ENCODE measurements at regions not wholly inside any gene's neighbourhood (a gene's known extent, or its start where the extent isn't known, plus 50 kb on each side); places are given as distances from the start of the nearest gene placed in this dataset.

GRCh38 chr2:198359308-198359707, 554.9 kb downstream of the PLCL1 start:
- Histone ChIP-seq H3K27ac (no peak overlapping the region), H3F3A (ENCODE audit: insufficient read depth) (no peaks in the 10 kb centered on the region), H3K9me2 (ENCODE audit: insufficient read depth) (no peaks in the 10 kb centered on the region), H3K27me3 (replicated peaks; ENCODE audit: insufficient read depth) (no peaks in the 10 kb centered on the region), H2AFZ (no peak overlapping the region), H3K4me3 (no peak overlapping the region), H3K79me2 (ENCODE audit: insufficient read depth) (no peaks in the 10 kb centered on the region), H4K20me1 (ENCODE audit: insufficient read depth) (no peaks in the 10 kb centered on the region), H3K4me1 (ENCODE audit: insufficient read depth) (peaks cover under 1% of the 10 kb centered on the region; the same call in 1 of the 2 replicates), H3K4me2 (ENCODE audit: unreplicated experiment) (no peak overlapping the region), H3K9me3 (ENCODE audit: low read depth) (no peaks in the 10 kb centered on the region), H3K36me3 (ENCODE audit: low read depth) (no peaks in the 10 kb centered on the region), H3K9ac (no peak overlapping the region)
- 39 to 48% methylated on average over 5 of the region's 5 CpGs for WGBS, 2 experiments (ENCODE audit: low coverage in 1 of 2, low lambda C conversion rate in 2 of 2, missing lambda C conversion rate in 2 of 2)
- no peak for DNase-seq
- in situ Hi-C loops (cut with MboI) = no loop called here
- no peak for TF ChIP-seq EZH2phosphoT487 (IDR thresholded peaks at IDR 0.05; ENCODE audit: insufficient read depth, low read depth)
- no peak for TF ChIP-seq EZH2 (IDR thresholded peaks at IDR 0.05; ENCODE audit: insufficient read depth, poor library complexity, severe bottlenecking)

DNA sequence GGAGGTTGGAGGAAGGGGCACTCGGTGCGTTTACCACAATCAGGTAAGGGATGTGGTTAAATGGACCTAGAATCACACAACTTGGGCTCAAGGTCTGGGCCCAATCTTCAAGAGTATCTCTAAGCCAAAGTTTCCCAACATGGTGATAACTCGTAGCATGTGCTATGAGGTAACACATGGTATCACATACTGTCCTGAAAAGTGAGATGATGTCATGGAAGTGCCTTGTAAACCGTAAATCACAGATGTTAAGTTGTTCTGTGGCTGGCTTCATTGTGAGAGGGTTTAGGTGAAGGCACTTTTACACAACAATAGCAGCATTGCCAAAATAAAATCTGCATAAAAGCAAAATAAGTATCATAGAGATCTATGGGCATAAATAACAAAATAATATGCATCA, 551.8 kb downstream of the PLCL1 start:
- Histone ChIP-seq H3K79me2 (ENCODE audit: insufficient read depth) (no peaks in the 10 kb centered on the region), H3K9me3 (ENCODE audit: low read depth) (no peaks in the 10 kb centered on the region), H3F3A (ENCODE audit: insufficient read depth) (no peaks in the 10 kb centered on the region), H3K4me3 (no peak overlapping the region), H2AFZ (no peak overlapping the region), H3K27me3 (replicated peaks; ENCODE audit: insufficient read depth) (no peaks in the 10 kb centered on the region), H3K36me3 (ENCODE audit: low read depth) (no peaks in the 10 kb centered on the region), H4K20me1 (ENCODE audit: insufficient read depth) (no peaks in the 10 kb centered on the region), H3K9ac (no peak overlapping the region), H3K4me1 (ENCODE audit: insufficient read depth) (peaks cover 4% of the 10 kb centered on the region; the same call in 1 of the 2 replicates), H3K4me2 (ENCODE audit: unreplicated experiment) (no peak overlapping the region), H3K9me2 (ENCODE audit: insufficient read depth) (no peaks in the 10 kb centered on the region), H3K27ac (no peak overlapping the region)
- DNase-seq = no peak
- WGBS, 2 experiments (ENCODE audit: low coverage in 1 of 2, low lambda C conversion rate in 2 of 2, missing lambda C conversion rate in 2 of 2) = 81 to 83% methylated on average over 4 of the region's 4 CpGs
- in situ Hi-C loops (cut with MboI) = no loop called here
- TF ChIP-seq EZH2phosphoT487 (IDR thresholded peaks at IDR 0.05; ENCODE audit: insufficient read depth, low read depth) (no peak), EZH2 (IDR thresholded peaks at IDR 0.05; ENCODE audit: insufficient read depth, poor library complexity, severe bottlenecking) (no peak)

GRCh38 chr2:198351647-198352046, 547.3 kb downstream of the PLCL1 start:
- H2AFZ ChIP-seq = no peak overlapping the region
- H3K27ac ChIP-seq = no peak overlapping the region
- TF ChIP-seq EZH2phosphoT487 (IDR thresholded peaks at IDR 0.05; ENCODE audit: insufficient read depth, low read depth) = no peak
- no peak for TF ChIP-seq EZH2 (IDR thresholded peaks at IDR 0.05; ENCODE audit: insufficient read depth, poor library complexity, severe bottlenecking)
- peaks cover 9% of the 10 kb centered on the region for H3F3A ChIP-seq (ENCODE audit: insufficient read depth)
- in situ Hi-C loops (cut with MboI) = no loop called here
- no peak overlapping the region for H3K4me2 ChIP-seq (ENCODE audit: unreplicated experiment)
- whole genome bisulfite sequencing, 2 experiments (ENCODE audit: low coverage in 1 of 2, low lambda C conversion rate in 2 of 2, missing lambda C conversion rate in 2 of 2) = 86 to 87% methylated on average over 4 of the region's 4 CpGs
- H3K4me3 ChIP-seq = no peak overlapping the region
- peaks cover 14% of the 10 kb centered on the region; the same call in 1 of the 2 replicates for H3K4me1 ChIP-seq (ENCODE audit: insufficient read depth)
- H3K79me2 ChIP-seq (ENCODE audit: insufficient read depth) = no peaks in the 10 kb centered on the region
- H3K36me3 ChIP-seq (ENCODE audit: low read depth) = no peaks in the 10 kb centered on the region
- no peak for DNase-seq
- H3K9me3 ChIP-seq (ENCODE audit: low read depth) = no peaks in the 10 kb centered on the region
- no peak overlapping the region for H3K9ac ChIP-seq
- no peaks in the 10 kb centered on the region for H4K20me1 ChIP-seq (ENCODE audit: insufficient read depth)
- H3K27me3 ChIP-seq (replicated peaks; ENCODE audit: insufficient read depth) = no peaks in the 10 kb centered on the region
- no peaks in the 10 kb centered on the region for H3K9me2 ChIP-seq (ENCODE audit: insufficient read depth)

DNA sequence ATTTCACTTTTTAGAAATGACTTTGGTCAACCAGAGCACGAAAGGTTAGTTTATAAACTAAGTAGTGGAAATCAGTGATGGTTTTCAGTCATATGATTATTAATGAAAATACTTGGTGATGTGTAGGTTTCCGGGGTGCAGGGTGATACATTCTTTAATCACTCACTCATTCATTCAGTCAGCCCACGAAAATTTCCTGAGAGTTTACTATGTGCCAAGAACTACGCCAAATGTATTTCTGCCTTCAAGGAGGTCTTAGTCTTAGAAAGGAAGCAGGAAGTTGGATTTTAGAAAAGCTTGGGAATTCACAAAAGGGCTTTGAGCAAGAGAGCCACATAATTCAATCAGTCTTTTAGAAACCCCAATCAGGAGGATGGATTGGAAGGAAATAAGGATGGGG, 543.6 kb downstream of the PLCL1 start:
- TF ChIP-seq EZH2 (IDR thresholded peaks at IDR 0.05; ENCODE audit: insufficient read depth, poor library complexity, severe bottlenecking) (no peak), EZH2phosphoT487 (IDR thresholded peaks at IDR 0.05; ENCODE audit: insufficient read depth, low read depth) (no peak)
- Histone ChIP-seq H3K36me3 (ENCODE audit: low read depth) (no peaks in the 10 kb centered on the region), H3K4me2 (ENCODE audit: unreplicated experiment) (peak overlapping the region; percentile 13), H4K20me1 (ENCODE audit: insufficient read depth) (no peaks in the 10 kb centered on the region), H3K27me3 (replicated peaks; ENCODE audit: insufficient read depth) (no peaks in the 10 kb centered on the region), H2AFZ (0 out of 2 replicates have a peak overlapping the region, but pooled peaks have one; percentile 34), H3K9ac (no peak overlapping the region), H3K27ac (no peak overlapping the region), H3K79me2 (ENCODE audit: insufficient read depth) (no peaks in the 10 kb centered on the region), H3K4me3 (no peak overlapping the region), H3F3A (ENCODE audit: insufficient read depth) (peaks cover 9% of the 10 kb centered on the region), H3K9me3 (ENCODE audit: low read depth) (no peaks in the 10 kb centered on the region), H3K9me2 (ENCODE audit: insufficient read depth) (no peaks in the 10 kb centered on the region), H3K4me1 (ENCODE audit: insufficient read depth) (peaks cover 10% of the 10 kb centered on the region; the same call in 1 of the 2 replicates)
- WGBS, 2 experiments (ENCODE audit: low coverage in 1 of 2, low lambda C conversion rate in 2 of 2, missing lambda C conversion rate in 2 of 2) = 53 to 55% methylated on average over 4 of the region's 4 CpGs
- peak; percentile 21 for DNase-seq
- in situ Hi-C loops (cut with MboI) = no loop called here

DNA sequence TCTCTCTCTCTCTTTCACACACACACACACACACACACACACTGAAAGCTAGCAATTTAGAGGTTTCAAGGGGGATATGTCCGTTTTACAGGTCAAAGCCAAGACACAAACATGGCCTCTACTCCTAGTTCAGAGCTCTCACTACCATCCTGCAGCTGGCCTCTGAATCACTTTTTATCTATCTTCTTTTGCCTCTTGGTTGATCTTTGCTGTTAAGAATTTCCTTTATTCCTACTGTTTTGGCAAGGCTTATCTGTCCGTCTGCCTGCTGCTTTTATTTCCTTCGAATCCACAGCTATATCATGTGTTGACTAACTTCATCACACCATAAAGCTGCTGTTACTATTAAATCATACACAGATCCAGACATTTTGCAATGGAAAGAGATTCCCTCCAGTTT, 543.0 kb downstream of the PLCL1 start:
- Histone ChIP-seq H3K27me3 (replicated peaks; ENCODE audit: insufficient read depth) (no peaks in the 10 kb centered on the region), H4K20me1 (ENCODE audit: insufficient read depth) (no peaks in the 10 kb centered on the region), H3K79me2 (ENCODE audit: insufficient read depth) (no peaks in the 10 kb centered on the region), H3K4me3 (no peak overlapping the region), H3K4me2 (ENCODE audit: unreplicated experiment) (peak overlapping the region; percentile 13), H3K4me1 (ENCODE audit: insufficient read depth) (peaks cover 10% of the 10 kb centered on the region; the same call in 1 of the 2 replicates), H3F3A (ENCODE audit: insufficient read depth) (peaks cover 9% of the 10 kb centered on the region), H3K27ac (no peak overlapping the region), H2AFZ (0 out of 2 replicates have a peak overlapping the region, but pooled peaks have one; percentile 34), H3K9ac (no peak overlapping the region), H3K9me2 (ENCODE audit: insufficient read depth) (no peaks in the 10 kb centered on the region), H3K36me3 (ENCODE audit: low read depth) (no peaks in the 10 kb centered on the region), H3K9me3 (ENCODE audit: low read depth) (no peaks in the 10 kb centered on the region)
- TF ChIP-seq EZH2phosphoT487 (IDR thresholded peaks at IDR 0.05; ENCODE audit: insufficient read depth, low read depth) (no peak), EZH2 (IDR thresholded peaks at IDR 0.05; ENCODE audit: insufficient read depth, poor library complexity, severe bottlenecking) (no peak)
- in situ Hi-C loops (cut with MboI) = no loop called here
- WGBS, 2 experiments (ENCODE audit: low coverage in 1 of 2, low lambda C conversion rate in 2 of 2, missing lambda C conversion rate in 2 of 2) = 67 to 85% methylated on average over 3 of the region's 3 CpGs
- DNase-seq = peak; percentile 23
